GM12878 (cell line): ENCODE measurements at regions not wholly inside any gene's neighbourhood (a gene's known extent, or its start where the extent isn't known, plus 50 kb on each side); places are given as distances from the start of the nearest gene placed in this dataset.
A peak's percentile ranks its signal among the peaks of the same experiment; 100 is the strongest.

Source experiments
- ATAC-seq: fragments of 200-7000 bp; cut with Tn5 transposase; 3 replicates; pipeline ENCODE4 v1.9.1; 2020; ENCODE audit warnings: mild to moderate bottlenecking, moderate library complexity
- BruUV-seq: library from RNA; stranded (reverse); fragments of 400-500 nt; replicated peaks from 2 replicates; lab custom pipeline; 2021; lab: Mats Ljungman, UMichigan
- CTCF ChIA-PET: fragments of 300-600 bp; sonication (Branson Sonifier 250); formaldehyde crosslinking; extraction: SDS; loops from one replicate; lab custom pipeline; 2021; ENCODE audit warnings: inconsistent platforms; lab: Yijun Ruan, JAX
- POLR2A ChIA-PET: fragments of 350-600 bp; formaldehyde crosslinking; extraction: SDS; loops from one replicate; lab custom pipeline; 2021; ENCODE audit warnings: inconsistent platforms; lab: Charles Lee
- RAD21 ChIA-PET: fragments of 300-600 bp; sonication (Branson Sonifier 250); formaldehyde crosslinking; loops from one replicate; lab custom pipeline; 2023; ENCODE audit warnings: antibody characterized with exemption; ENCODE audit not compliant: unreplicated experiment; lab: Charles Lee
- SMC1A ChIA-PET: fragments of 300-600 bp; sonication (Branson Sonifier 250); formaldehyde crosslinking; loops from one replicate; lab custom pipeline; 2023; ENCODE audit not compliant: unreplicated experiment, uncharacterized antibody; lab: Charles Lee
- DNase-seq: peaks from one replicate; pipeline ENCODE4 v3.0.0-alpha.2; 2011; ENCODE audit warnings: low read depth, low spot score
- FAIRE-seq: peaks from 3 replicates; lab custom pipeline; 2011; peaks lifted over from hg19 to GRCh38; lab: Jason Lieb, UNC
- H2AFZ ChIP-seq: 2 replicates; pipeline ENCODE4 v1.6.0; 2011; ENCODE audit warnings: low read depth, low read length, control low read depth; ENCODE audit not compliant: control insufficient read depth
- H3K27ac ChIP-seq: 2 replicates; pipeline ENCODE4 v1.5.1; 2011; ENCODE audit warnings: control low read depth; ENCODE audit not compliant: control insufficient read depth, insufficient read depth
- H3K27me3 ChIP-seq, 2 experiments: replicated peaks in 1 of 2; 2 replicates each; pipeline versions ENCODE4 v1.6.0 to v1.6.1; 2011; ENCODE audit warnings: low read length in 1 of 2; ENCODE audit not compliant: control insufficient read depth in 2 of 2, insufficient read depth in 2 of 2
- H3K36me3 ChIP-seq, 2 experiments: 2 replicates each; pipeline ENCODE4 v1.5.1; 2011; ENCODE audit warnings: low read length in 1 of 2; ENCODE audit not compliant: control insufficient read depth in 2 of 2, insufficient read depth in 2 of 2
- H3K4me1 ChIP-seq: 2 replicates; pipeline ENCODE4 v1.6.1; 2011; ENCODE audit warnings: mild to moderate bottlenecking, low read length, moderate library complexity, mixed read lengths; ENCODE audit not compliant: control insufficient read depth, insufficient read depth
- H3K4me2 ChIP-seq: 2 replicates; pipeline ENCODE4 v1.6.0; 2011; ENCODE audit warnings: control low read depth; ENCODE audit not compliant: control insufficient read depth, insufficient read depth
- H3K4me3 ChIP-seq: fragments of 200-600 bp; sonication (generic); 2 replicates; pipeline ENCODE4 v1.5.1; 2016
- H3K79me2 ChIP-seq: 2 replicates; pipeline ENCODE4 v1.6.0; 2011; ENCODE audit warnings: low read length; ENCODE audit not compliant: control insufficient read depth, insufficient read depth
- H3K9ac ChIP-seq: 2 replicates; pipeline ENCODE4 v1.8.0; 2011; ENCODE audit warnings: low read length, control low read depth, mixed read lengths; ENCODE audit not compliant: control insufficient read depth, insufficient read depth
- H3K9me3 ChIP-seq: replicated peaks from 3 replicates; pipeline ENCODE4 v1.5.1; 2011; ENCODE audit warnings: mild to moderate bottlenecking, low read length; ENCODE audit not compliant: control insufficient read depth, insufficient read depth
- H4K20me1 ChIP-seq: 2 replicates; pipeline ENCODE4 v1.6.0; 2011; ENCODE audit not compliant: control insufficient read depth, insufficient read depth
- BCL11A ChIP-seq: IDR thresholded peaks from 2 replicates; pipeline ENCODE4 v1.6.1; 2011; ENCODE audit warnings: low read depth, low read length
- CREM ChIP-seq: IDR thresholded peaks from 2 replicates; pipeline ENCODE4 v1.6.1; 2014; ENCODE audit warnings: antibody characterized with exemption, low read depth
- EED ChIP-seq: sonication (generic); IDR thresholded peaks from 2 replicates; pipeline ENCODE4 v1.6.1; 2016; ENCODE audit warnings: antibody characterized with exemption, low read depth
- JUNB ChIP-seq: IDR thresholded peaks from 2 replicates; pipeline ENCODE4 v1.6.1; 2016; ENCODE audit warnings: antibody characterized with exemption, mild to moderate bottlenecking
- MYB ChIP-seq: fragments of 150-350 bp; IDR thresholded peaks from 2 replicates; pipeline ENCODE4 v1.6.1; 2014; ENCODE audit warnings: mild to moderate bottlenecking, low read depth, low read length, borderline replicate concordance
- NR2C2 ChIP-seq: IDR thresholded peaks from 2 replicates; pipeline ENCODE4 v1.6.1; 2011; ENCODE audit warnings: borderline replicate concordance, low read depth; ENCODE audit not compliant: control insufficient read depth, insufficient read length
- PAX8 ChIP-seq: fragments of 450-650 bp; IDR thresholded peaks from 2 replicates; pipeline ENCODE4 v1.6.1; 2017; ENCODE audit warnings: mild to moderate bottlenecking, moderate library complexity
- RB1 ChIP-seq: fragments of 450-650 bp; formaldehyde crosslinking; IDR thresholded peaks from 2 replicates; pipeline ENCODE4 v1.6.1; 2017; ENCODE audit warnings: mild to moderate bottlenecking, borderline replicate concordance
- RBBP5 ChIP-seq: fragments of 200-600 bp; sonication (generic); conservative IDR thresholded peaks from 2 replicates; pipeline ENCODE4 v1.6.1; 2016
- STAT1 ChIP-seq: fragments of 450-650 bp; conservative IDR thresholded peaks from 2 replicates; pipeline ENCODE4 v1.6.1; 2014; ENCODE audit warnings: antibody characterized with exemption, mild to moderate bottlenecking
- STAT3 ChIP-seq: IDR thresholded peaks from 2 replicates; pipeline ENCODE4 v1.6.1; 2011; ENCODE audit warnings: low read depth, low read length, improper control_type of control experiment
- SUPT20H ChIP-seq: IDR thresholded peaks from 2 replicates; pipeline ENCODE4 v1.6.1; 2011; ENCODE audit warnings: low read depth, mild to moderate bottlenecking, low read length, moderate library complexity, borderline replicate concordance; ENCODE audit not compliant: control insufficient read depth
- WGBS: methylation state at CpG from one replicate; pipeline ENCODE4 v1.1.6; 2016; ENCODE audit warnings: low lambda C conversion rate; ENCODE audit not compliant: insufficient replicate concordance, insufficient coverage; ENCODE audit errors: missing lambda C conversion rate; 5-methylcytosine and 5-hydroxymethylcytosine counted together
- in situ Hi-C: fragments of 300-500 bp; cut with MboI; formaldehyde crosslinking; loops from 9 replicates; pipeline ENCODE4 v1.14.3; 2018; ENCODE audit warnings: mixed read lengths
- intact Hi-C: fragments of 100-400 bp; cut with micrococcal nuclease; formaldehyde crosslinking; loops from one replicate; pipeline ENCODE4 v1.14.2; 2022; ENCODE audit not compliant: unreplicated experiment
- TF ChIP-seq, protein P1 (sequence below): fragments of 450-650 bp; formaldehyde crosslinking; IDR thresholded peaks from 2 replicates; pipeline ENCODE4 v1.4.0; 2020; ENCODE audit warnings: mild to moderate bottlenecking, moderate library complexity

- FAIRE-seq (no peak), DNase-seq (no peak), ATAC-seq (peak; percentile 77)
- H3K36me3 ChIP-seq, result no peaks in the 10 kb centered on the region
- H3K4me1 ChIP-seq, result no peaks in the 10 kb centered on the region
- no peak overlapping the region for H3K27ac ChIP-seq
- in situ Hi-C loops (no loop called here), intact Hi-C loops (no loop called here)
- BruUV-seq, result no TSS peak
- H3K9ac ChIP-seq, result no peak overlapping the region
- no peaks in the 10 kb centered on the region for H4K20me1 ChIP-seq
- 3% methylated on average over 2 of the region's 2 CpGs for WGBS
- H2AFZ ChIP-seq, result no peak overlapping the region
- ChIA-PET RAD21 (no interaction called here), SMC1A (interaction anchor here (0.6 kb wide), 1 partner anchor 1205 kb away, joined by 3 read pairs; no protein-coding TSS in a partner anchor), CTCF (no interaction called here), POLR2A (no interaction called here)
- H3K4me3 ChIP-seq, result no peak overlapping the region
- no peaks in the 10 kb centered on the region for H3K9me3 ChIP-seq
- no peaks in the 10 kb centered on the region for H3K79me2 ChIP-seq
- no peaks in the 10 kb centered on the region for H3K27me3 ChIP-seq
- peak; percentile 77 for TF ChIP-seq JUNB
- no peak for TF ChIP-seq PAX8
- H3K4me2 ChIP-seq, result no peak overlapping the region
These were observed 484.5 kb upstream of the ZNF804A start for GRCh38 chr2:184113696-184114403.

- Histone ChIP-seq H3K27ac (no peak overlapping the region), H3K4me2 (no peak overlapping the region), H3K4me3 (no peak overlapping the region), H3K9me3 (no peaks in the 10 kb centered on the region), H2AFZ (no peak overlapping the region), H3K27me3 (no peaks in the 10 kb centered on the region), H4K20me1 (no peaks in the 10 kb centered on the region), H3K9ac (no peak overlapping the region), H3K4me1 (no peaks in the 10 kb centered on the region), H3K36me3 (no peaks in the 10 kb centered on the region), H3K79me2 (no peaks in the 10 kb centered on the region)
- DNase-seq (no peak), ATAC-seq (peak; percentile 49), FAIRE-seq (no peak)
- CTCF ChIA-PET, result no interaction called here
- WGBS, result 0% methylated on average over 1 of the region's 1 CpG
- POLR2A ChIA-PET, result no interaction called here
- intact Hi-C loops, result no loop called here
- SMC1A ChIA-PET, result interaction anchor here (0.6 kb wide), 1 partner anchor 1205 kb away, joined by 3 read pairs; no protein-coding TSS in a partner anchor
- in situ Hi-C loops, result no loop called here
- RAD21 ChIA-PET, result no interaction called here
- BruUV-seq, result no TSS peak
- TF ChIP-seq STAT1 (no peak), BCL11A (no peak), RB1 (no peak), MYB (no peak), SUPT20H (no peak), STAT3 (no peak), CREM (no peak), RBBP5 (no peak), EED (no peak), NR2C2 (no peak)
- TF ChIP-seq, protein P1, sequence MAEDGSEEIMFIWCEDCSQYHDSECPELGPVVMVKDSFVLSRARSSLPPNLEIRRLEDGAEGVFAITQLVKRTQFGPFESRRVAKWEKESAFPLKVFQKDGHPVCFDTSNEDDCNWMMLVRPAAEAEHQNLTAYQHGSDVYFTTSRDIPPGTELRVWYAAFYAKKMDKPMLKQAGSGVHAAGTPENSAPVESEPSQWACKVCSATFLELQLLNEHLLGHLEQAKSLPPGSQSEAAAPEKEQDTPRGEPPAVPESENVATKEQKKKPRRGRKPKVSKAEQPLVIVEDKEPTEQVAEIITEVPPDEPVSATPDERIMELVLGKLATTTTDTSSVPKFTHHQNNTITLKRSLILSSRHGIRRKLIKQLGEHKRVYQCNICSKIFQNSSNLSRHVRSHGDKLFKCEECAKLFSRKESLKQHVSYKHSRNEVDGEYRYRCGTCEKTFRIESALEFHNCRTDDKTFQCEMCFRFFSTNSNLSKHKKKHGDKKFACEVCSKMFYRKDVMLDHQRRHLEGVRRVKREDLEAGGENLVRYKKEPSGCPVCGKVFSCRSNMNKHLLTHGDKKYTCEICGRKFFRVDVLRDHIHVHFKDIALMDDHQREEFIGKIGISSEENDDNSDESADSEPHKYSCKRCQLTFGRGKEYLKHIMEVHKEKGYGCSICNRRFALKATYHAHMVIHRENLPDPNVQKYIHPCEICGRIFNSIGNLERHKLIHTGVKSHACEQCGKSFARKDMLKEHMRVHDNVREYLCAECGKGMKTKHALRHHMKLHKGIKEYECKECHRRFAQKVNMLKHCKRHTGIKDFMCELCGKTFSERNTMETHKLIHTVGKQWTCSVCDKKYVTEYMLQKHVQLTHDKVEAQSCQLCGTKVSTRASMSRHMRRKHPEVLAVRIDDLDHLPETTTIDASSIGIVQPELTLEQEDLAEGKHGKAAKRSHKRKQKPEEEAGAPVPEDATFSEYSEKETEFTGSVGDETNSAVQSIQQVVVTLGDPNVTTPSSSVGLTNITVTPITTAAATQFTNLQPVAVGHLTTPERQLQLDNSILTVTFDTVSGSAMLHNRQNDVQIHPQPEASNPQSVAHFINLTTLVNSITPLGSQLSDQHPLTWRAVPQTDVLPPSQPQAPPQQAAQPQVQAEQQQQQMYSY (CRISPR knock-in tag), result no peak
These were observed 483.9 kb upstream of the ZNF804A start for GRCh38 chr2:184114439-184114838.
